HG03064 (cell line): ENCODE measurements at regions not wholly inside any gene's neighbourhood (a gene's known extent, or its start where the extent isn't known, plus 50 kb on each side); places are given as distances from the start of the nearest gene placed in this dataset.

Experiments
- ATAC-seq: cut with Tn5 transposase; IDR thresholded peaks from one replicate; pipeline ENCODE4 v1.9.1; 2021; ENCODE audit warnings: low read depth; ENCODE audit not compliant: unreplicated experiment

DNA sequence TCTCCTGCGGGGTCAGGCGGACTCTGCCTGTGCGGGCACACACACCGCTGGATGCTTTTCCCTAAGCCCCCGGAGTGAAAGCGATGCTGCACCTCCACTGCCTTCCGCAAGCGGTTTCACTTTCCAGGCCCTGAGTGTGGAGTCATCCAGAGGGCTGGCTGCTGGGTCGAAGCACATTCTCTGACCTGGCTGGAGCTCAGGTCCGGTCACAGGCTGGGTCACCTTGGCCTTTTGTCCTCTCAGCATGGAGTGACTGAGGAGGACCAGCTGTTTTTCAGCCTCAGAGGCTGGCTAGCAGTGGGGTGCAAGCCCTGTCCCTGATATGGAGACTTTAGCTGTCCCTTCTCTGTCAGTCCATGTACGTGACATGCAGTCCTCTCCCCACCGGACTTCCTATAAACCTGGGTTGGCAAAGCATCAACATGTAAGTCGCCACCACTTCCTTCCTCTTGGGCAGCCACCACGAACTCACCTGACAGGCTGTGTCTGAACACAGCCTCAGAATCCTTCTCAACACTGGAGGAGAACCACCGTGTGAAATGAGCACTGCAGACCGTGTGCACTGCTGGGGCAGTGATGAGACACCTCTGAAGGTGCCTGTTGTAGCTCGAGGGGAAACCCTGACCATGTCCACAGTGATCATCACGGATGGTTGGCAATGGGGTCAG lies 51.3 kb downstream of the GADD45G start:
- ATAC-seq = no peak

DNA sequence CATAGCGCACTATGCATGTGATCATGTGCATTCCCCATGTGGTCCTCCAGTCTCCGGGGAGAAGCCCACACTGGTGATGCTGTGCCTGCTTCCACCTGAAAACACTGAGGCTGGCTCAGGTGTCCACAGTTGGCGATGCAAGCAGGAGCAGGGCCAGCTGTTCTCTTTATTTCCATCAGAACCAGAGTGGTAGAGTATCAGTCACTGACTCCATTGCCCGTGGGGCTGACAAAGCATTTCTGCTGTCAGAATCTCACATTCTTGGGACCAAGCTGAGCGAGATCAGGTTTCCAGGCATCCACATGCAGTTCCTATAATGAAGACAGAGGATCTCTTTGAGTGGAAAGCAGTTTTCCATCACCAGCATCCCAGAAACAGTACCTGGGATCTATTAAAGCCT lies 52.5 kb downstream of the GADD45G start:
- no peak for ATAC-seq

DNA sequence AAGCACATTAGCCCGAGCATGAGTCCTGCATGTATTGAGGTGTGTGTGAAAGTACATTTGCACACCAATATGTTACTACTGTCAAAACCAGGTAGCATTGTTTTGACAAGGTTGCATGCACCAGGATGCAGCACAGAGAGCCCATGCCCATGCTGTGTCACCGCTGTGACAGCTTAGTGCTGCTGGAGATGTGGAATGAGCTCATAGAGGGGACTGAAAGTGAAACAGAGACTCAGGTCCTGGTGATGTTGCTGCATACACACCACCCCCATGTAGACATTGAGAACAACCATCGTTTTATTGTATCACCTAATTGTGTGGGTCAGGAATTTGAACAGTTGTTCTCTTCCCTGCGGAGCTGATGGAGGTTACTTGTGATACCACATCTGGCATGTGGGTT lies 53.0 kb downstream of the GADD45G start:
- no peak for ATAC-seq

DNA sequence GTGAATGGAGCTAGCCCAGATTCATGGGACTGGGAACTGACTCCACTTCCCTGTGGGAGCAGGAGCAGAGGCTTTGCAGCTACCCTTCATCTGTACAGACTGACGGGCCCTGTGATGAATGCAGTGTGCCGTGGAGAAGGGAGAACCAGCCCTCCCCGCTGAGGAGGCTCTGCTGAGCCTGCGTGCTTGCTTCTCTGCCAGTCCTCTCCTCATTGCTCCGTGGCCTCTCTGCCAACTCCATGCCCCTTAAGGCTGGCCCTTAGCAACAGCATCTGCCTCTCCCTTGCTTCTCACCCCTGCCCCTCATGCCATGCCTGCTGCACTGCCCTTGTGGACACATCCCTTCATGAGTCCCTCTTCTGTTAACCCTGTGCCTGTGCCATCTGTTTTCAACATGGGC lies 53.6 kb downstream of the GADD45G start:
- no peak for ATAC-seq

DNA sequence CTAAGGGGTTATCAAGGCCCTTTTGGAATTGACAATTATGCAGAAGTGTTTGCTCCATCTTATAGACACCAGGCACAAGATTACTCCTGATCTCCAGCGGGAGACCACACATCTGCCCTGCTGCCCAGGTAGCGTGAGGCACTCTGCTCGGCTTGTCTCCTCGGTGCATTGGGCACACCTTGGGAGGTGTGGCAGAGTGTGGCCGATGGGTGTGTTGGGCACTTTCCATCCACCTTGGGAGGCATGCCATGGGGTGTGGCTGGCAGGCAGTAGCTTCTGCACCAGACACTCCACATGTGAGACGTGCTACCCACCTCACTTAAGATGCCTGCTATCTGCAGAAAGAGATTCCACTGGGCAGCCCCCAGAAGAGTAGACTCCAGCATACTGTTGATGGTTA lies 54.1 kb downstream of the GADD45G start:
- ATAC-seq = no peak

DNA sequence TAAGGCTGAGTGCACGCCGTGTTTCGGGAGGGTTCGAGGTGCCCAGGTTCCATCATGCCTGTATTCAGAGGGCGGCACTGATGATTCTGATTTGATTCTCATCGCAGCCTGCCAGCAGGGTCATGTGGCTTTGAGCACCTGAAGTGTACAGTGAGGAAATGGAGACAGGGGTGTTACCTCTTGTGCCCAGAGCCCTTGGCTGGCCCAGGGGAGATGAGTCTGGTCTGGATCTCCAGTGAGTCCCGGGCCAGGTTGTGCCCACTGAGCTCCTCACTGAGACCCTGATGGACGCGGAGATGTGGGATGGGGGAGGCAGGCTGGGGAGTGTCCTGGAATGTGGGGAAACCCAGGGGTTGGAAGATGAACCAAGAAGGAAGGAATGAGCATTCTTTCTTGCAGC lies 54.7 kb downstream of the GADD45G start:
- ATAC-seq = no peak

DNA sequence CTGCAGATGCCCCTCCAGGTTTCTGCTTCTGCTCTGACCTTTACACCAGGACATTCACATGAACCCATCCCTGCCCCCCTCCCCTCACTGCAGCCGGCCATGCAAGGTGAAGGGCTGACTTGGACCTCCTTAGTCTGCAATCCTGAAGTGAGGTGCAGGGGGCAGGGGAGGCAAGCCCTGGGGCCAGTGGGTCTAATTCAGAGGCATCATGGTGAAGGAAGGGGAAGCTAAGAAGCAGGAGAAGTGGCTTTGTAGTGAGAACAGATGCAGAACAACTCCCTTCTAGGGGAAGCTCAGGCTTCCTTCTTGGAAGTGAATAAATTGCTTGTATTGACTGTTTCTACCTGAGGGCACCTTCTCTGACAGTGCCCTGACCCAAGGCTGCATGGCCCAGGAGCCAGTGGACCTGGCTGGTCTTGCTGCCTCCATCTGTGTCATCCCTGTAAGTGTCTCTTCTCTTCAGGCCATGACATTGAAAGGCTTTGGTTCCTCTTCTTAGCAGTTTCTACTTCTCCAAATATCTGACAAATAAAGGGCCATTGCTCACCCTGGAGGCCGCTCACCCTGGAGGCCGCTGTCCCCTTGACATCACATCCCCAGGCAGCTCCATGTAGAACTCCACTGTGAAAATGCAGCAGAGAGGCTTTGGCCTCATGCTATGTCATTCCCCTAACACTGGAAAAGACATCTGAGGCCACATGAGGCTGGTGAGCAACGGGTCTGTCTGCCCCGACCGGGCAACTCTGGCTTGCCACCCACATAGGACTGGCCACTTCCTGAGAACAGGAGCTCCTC lies 55.3 kb downstream of the GADD45G start:
- ATAC-seq = no peak

DNA sequence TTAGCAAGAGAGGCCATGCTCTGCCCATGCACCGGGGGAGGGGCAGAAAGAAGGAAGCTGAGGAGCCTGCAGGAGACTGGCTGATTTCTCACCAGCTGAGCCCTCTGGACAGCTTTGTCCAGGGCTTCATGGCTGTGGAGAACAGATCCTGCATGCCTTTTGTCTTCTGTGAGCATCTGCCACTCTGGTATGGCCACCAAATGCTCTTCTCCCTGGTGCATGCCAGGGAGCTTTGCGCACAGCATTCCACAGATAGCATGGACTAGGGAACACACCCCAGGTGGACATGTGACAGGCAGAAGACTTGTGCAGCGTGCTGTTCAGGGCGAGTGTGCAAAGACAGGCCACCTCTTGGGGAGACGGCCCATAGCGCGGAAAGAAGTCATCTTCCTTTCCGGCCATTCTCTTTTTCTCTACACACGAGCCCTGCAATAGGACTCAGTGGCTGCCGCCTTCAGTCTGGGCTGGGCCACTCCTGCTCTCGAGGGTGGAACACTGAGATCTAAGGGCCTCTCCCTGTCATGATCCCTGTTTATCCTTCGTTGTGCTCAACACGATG lies 56.7 kb downstream of the GADD45G start:
- ATAC-seq = no peak

DNA sequence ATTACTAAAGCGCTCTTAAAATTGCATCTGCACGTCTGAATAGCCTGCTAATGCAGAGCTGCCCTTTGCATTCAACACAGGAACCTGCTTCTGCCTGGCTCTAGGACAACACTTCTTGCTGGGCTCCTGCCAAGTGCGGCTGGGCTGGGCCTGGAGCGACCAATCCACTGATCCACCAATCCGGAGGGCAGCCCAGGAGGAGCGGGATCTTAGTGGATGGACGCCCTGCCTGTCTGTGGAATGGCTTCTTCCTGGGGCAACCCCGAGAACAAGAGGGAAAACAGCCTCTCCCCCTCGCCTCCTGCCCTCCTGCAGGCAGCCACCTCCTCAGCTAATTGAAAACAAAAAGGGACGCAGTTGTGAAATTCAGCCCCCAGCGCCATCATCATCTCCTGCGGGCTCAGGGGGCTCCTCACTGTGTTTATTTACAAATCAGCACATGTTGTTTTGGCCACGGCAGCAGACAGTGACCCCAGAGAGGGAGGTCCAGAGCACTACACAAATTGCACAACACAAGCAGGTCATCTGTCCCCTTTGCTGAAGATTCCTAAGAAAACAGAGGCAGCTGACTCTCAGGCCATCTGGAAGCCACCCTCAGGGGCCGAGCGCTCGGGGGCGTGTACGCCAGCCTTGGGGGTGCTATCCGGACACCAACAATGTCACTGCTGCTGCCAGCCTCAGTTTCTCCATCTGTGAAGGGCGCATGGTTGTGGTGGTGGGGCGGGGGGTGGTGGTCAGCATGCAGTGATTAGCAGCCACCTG lies 57.3 kb downstream of the GADD45G start:
- ATAC-seq = no peak

DNA sequence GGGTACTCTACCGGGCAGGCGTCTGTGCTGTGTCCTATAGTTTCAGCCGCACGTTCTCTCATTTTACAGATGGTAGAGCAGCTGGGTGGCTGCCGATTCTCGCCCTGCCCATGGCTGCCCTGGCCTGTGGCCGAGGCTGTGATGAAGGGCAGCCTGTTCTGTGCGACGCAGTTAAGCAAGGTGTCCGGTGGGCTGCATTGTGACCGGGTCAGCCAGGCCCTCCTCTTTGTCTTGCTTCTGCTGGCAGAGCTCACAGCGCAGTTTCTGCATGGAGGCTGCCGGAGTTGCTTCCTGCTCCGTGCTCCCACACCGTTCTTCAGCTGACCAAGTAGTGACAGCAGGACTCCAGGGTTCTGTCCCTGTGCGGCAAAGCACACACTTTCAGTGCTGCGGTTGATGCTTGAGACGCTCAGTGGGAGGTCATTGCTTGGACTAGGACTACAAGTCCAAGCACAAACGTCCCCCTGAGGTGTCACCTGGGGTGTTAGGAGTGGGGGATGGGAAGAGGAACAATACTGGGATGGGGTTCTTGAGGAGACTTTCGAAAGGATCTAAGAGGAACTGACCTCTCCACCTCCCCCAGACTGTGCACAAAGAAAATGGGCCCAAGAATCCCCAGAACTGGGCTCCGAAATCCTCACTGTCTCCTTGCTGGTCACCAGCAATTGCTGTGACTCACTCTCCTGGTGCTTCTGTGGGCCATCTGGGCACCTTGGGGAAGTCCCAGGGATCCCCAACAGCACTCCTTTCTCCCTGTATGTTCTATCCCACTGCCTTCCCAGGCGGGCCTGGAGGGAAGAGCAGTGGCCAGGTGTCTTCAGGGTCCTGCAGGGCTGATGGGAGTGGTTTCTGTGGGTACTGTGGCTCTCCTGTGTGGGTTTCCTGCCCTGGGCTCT lies 58.2 kb downstream of the GADD45G start:
- ATAC-seq = no peak

DNA sequence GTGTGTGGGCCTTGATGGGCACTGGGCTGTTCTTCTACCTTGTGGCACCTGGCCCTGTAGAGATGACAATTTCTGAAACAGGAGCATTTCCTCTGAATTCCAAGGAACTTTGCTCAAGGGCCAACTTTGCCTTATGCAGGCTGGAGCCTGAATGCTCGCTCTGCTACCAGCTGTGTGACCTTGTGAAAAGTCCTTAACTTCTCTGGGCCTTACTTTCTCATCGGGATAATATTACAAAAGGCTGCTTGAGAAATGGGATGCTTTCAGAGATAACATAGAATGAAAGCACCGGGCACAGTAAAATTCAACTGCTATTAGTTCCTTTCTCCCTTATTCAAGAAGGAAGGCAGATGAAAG lies 58.8 kb downstream of the GADD45G start:
- ATAC-seq = no peak

DNA sequence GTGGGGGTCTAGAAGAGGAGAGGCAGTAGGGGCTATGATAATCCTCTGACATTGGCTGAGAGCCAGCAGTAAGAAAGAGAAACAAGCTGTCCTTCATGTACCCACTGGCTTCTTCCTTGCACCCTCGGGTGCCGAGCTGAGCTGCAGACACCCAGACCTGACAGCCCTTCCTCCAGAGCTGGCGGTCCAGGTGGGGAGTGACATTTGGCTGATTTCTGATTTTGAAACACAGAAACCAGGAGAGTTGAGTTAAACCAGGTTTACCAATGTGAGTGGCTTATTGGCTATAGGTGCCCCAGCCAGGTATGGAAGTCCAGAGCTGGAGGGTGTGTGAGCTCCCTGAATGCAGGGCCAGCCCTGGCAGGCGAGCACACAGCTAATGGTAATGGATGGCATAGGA lies 59.2 kb downstream of the GADD45G start:
- no peak for ATAC-seq

DNA sequence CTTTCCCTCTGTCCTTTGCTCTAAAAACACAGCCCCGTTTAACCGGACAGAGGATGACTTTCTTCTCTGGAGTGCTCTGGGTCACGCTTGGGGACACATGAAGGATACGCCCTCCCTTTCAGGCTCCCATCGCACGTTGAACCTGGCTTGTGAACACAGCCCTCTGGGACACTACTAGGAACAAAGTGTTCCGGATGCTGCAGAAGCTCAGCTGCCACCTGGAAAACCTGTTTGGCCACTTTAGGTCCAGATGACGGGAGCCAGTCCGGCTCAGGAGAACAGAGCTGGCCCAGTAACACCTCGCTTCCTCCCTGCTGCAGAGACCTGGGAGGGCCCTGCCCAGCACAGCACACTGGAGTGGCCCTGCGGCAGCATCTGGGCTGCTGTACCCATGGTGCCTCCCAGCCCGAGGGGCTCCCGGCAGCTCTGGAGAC lies 60.1 kb downstream of the GADD45G start:
- no peak for ATAC-seq

DNA sequence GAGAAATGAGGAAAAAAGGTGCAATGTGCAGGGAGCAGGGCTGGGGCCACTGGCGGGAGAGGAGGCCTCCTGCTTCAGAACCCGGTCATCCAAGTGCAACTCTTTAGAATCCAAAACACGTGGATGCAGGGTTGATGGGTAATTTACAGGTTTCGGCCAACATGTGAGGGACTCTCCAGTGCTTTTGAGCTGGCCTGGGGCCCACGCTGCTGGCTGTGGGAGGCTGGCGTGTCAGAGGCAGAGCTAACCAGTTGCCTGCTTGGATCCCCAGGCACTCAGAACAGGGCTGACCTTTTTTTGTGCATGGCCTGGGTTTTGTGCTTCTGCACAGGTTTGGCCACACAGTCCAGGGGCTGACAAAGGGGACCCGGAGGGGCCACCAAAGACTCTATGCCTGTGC lies 61.6 kb downstream of the GADD45G start:
- ATAC-seq = no peak

DNA sequence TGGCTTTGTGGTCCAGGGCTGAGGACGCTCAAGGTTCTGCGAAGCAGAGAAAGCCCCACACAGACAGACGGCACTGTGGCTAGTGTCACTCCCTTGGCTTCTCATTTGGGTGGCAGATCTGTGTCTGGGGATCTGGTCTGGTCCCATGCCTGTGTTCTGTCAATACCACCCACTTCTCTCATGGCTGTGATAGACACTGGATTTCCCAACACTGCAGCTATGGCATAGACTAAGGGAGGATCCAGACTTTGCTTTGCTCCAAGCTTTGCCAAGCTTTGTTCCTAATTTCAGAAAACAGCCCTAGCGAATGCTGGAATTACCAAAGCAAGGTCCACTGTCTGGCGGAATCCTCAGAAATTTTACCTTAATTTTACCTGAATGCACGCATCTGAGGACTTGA lies 62.1 kb downstream of the GADD45G start:
- no peak for ATAC-seq

DNA sequence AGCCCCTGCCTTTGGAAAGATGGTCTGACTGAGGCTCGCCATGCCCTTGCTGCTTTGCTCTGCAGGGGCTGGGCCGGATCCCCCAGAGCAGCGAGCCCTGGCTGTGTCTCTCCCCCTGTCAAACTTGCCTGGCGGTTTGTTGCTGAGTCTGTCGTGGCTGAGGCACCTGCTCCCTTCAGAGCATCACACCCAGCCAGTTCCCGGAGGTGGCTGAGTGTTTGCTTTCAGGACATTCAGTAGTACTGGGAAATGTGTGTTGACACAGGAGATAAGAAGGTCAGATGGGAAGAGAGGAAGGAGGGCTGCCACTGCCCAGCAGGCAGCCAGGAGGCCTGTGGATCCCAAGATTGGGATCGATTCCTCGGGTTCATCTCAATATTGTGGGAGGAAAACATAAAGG lies 62.9 kb downstream of the GADD45G start:
- no peak for ATAC-seq

DNA sequence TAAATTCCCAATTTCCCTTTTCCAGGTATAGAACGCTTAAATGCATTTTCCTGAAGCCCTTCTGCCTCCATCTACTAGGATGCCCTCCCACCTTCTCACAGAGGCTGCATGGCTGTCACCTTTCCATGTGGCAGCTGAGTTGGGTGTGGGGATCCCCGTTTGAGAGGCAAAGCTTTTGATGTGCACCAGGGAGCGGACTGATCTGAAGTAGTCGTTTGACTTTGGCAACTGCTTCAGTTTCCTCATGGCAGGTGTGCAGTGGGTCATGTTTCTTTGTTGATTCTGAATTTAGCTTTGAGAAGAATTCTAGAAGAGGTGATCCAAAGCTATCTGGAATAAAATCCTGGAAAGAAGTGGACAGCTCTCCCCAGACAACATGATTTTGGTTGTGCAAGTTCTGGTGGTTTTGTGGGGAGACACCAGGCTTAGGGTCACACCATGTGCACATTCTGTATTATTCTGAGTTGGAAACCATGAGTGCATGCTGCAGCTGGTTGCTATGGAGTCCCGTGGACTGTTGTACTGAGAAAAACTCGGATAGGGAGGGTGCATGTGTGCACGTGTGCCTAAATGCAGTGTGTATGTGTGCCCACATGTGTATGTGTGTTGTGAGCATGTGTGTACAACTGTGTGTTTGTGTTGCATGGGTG lies 63.5 kb downstream of the GADD45G start:
- ATAC-seq = no peak

DNA sequence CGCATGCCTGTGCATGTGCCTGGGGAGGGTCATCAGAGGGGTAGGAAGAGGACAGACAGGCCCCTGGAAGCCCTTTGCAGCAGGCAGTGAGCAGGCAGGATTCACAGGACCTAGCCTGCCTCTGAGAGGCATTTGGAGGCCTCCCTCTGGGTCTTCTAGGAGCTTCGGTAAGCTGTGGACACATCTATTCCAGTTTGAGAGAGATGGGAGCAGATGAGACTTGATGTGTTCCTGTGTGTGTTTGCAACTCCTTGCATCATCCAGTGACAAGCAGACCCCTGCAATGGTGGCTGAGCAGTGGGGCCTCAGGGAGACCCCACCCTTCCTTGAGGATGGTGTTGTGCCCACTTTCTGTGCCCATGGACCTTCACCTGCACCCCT lies 64.0 kb downstream of the GADD45G start:
- ATAC-seq = no peak

DNA sequence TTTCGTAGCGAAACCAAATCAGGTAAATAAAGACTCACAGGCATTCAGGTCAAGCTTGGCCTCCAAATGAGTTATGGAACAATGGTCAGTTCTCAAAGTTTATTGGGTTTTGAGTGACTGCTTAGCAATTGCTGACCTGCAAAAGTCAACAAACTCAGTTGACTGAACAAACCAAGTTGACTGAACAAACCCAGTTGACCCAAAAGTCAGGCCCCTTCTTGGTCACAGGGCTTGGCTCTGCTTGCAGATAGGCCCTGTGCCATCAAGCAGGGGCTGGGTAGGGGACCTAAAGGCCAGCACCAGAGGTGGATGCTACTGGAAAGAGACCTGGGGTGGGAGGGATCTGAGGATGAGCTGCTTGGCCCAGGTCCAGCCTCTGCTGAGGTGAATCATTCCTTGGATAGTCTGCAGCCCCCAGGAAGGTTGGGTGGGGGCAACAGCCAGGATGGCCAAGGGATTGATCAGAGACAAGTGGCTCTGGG lies 64.6 kb downstream of the GADD45G start:
- ATAC-seq = no peak

DNA sequence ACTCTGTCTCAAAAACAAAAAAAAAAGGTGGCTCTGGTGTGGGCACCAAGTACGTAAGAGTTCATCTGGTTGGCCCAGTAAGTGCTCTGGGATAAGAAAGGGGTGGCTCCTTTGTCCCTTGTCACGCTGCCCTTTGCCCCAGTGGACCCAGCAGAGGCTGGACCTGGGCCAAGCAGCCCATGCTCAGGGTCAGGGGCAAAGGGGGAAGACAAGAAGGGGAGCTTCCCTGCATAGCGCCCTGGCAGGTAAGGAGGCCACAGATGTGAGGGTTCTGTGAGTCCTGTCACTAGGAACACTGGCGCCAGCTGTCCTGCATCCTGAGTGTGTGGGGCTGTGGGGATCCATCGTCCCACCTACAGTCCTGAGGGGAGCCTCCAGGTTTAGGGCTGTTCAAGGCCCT lies 65.3 kb downstream of the GADD45G start:
- no peak for ATAC-seq
